ENCODE measurements at regions not wholly inside any gene's neighbourhood (a gene's known extent, or its start where the extent isn't known, plus 50 kb on each side); places are given as distances from the start of the nearest gene placed in this dataset.

DNA sequence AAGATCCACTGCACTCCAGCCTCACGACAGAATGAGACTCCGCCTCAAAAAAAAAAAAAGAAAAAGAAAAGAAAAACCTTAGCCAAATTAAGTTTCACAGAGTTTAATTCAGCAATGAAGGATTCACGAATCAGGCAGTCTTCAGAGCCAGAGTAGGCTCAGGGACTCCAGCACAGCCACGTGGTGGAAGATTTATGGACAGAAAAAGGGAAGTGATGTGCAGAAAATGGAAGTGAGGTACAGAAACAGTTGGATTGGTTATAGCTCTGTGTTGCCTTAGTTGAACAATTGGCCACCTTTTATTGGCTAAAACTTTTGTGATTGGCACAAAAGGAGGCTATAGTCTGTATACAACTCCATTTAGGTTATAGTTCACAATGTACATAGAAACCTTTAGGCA lies 256.6 kb downstream of the HS3ST3B1 start:
- TF ChIP-seq CTCF (IDR thresholded peaks at IDR 0.05; ENCODE audit: poor library complexity, severe bottlenecking) (no peak), POLR2AphosphoS5 (IDR thresholded peaks at IDR 0.05) (no peak), EZH2 (IDR thresholded peaks at IDR 0.05; ENCODE audit: borderline replicate concordance, insufficient read depth, low read length, poor library complexity, severe bottlenecking) (no peak)

All from neural cell (in vitro differentiated cells).